Lower leg skin (tissue), 4 donors: ENCODE measurements at regions not wholly inside any gene's neighbourhood (a gene's known extent, or its start where the extent isn't known, plus 50 kb on each side); places are given as distances from the start of the nearest gene placed in this dataset.

Experiments used
- DNase-seq, 2 donors: peaks; one replicate each; pipeline ENCODE4 v3.0.0-alpha.2; 2019; ENCODE audit warnings: low spot score in 2 of 2
- H3K4me3 ChIP-seq: fragments of 200-600 bp; sonication (generic); 2 replicates; pipeline ENCODE4 v1.5.1; 2017; ENCODE audit warnings: mild to moderate bottlenecking, low read depth; ENCODE audit not compliant: poor library complexity, severe bottlenecking
- POLR2A ChIP-seq, 2 donors: fragments of 450-650 bp; IDR thresholded peaks; one replicate each; pipeline ENCODE4 v1.6.1; 2016 to 2017; ENCODE audit warnings: antibody characterized with exemption in 2 of 2, mild to moderate bottlenecking in 1 of 2, moderate library complexity in 1 of 2
- WGBS, 2 donors: methylation state at CpG; one replicate each; pipeline ENCODE4 v1.1.5; 2018; 5-methylcytosine and 5-hydroxymethylcytosine counted together
- intact Hi-C: fragments of 100-400 bp; cut with DNase I; formaldehyde crosslinking; loops from one replicate; pipeline ENCODE4 v1.15.0; 2023; ENCODE audit warnings: low total_unique reads
- TF ChIP-seq, protein P1 (sequence below), 3 donors: fragments of 450-650 bp; IDR thresholded peaks; one replicate each; pipeline ENCODE4 v1.5.1; 2016; ENCODE audit warnings: antibody characterized with exemption in 3 of 3, mild to moderate bottlenecking in 3 of 3, moderate library complexity in 2 of 3

DNA sequence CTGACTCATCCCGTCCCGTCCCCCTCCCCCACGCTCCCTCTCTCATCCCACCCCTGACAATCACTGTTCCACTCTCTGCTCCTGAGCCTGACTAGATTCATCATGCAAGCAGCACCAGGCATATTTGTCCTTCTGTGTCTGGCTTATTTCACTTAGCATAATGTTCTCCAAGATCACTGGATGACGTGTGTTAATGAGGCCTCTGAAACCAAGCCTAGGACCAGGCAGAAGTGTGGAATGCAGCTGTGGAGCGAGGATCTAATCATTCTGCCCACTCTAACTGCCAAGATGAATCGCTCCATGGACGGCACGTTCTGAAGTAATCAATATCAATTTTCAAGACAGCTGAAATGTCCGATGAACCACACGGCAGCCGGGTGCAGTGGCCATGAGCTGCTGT is 122.4 kb upstream of the ZNF236 start:
- intact Hi-C loops, result loop anchor here (10.0 kb wide), 1 partner anchor 955 kb away; no protein-coding TSS in a partner anchor
- no peak overlapping the region for H3K4me3 ChIP-seq
- 81 to 84% methylated on average over 11 of the region's 11 CpGs for WGBS, 2 donors
- TF ChIP-seq, protein P1, sequence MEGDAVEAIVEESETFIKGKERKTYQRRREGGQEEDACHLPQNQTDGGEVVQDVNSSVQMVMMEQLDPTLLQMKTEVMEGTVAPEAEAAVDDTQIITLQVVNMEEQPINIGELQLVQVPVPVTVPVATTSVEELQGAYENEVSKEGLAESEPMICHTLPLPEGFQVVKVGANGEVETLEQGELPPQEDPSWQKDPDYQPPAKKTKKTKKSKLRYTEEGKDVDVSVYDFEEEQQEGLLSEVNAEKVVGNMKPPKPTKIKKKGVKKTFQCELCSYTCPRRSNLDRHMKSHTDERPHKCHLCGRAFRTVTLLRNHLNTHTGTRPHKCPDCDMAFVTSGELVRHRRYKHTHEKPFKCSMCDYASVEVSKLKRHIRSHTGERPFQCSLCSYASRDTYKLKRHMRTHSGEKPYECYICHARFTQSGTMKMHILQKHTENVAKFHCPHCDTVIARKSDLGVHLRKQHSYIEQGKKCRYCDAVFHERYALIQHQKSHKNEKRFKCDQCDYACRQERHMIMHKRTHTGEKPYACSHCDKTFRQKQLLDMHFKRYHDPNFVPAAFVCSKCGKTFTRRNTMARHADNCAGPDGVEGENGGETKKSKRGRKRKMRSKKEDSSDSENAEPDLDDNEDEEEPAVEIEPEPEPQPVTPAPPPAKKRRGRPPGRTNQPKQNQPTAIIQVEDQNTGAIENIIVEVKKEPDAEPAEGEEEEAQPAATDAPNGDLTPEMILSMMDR (IDR thresholded peaks at IDR 0.05), result no peak
- no peak for TF ChIP-seq POLR2A (IDR thresholded peaks at IDR 0.05)
- no peak for DNase-seq

DNA sequence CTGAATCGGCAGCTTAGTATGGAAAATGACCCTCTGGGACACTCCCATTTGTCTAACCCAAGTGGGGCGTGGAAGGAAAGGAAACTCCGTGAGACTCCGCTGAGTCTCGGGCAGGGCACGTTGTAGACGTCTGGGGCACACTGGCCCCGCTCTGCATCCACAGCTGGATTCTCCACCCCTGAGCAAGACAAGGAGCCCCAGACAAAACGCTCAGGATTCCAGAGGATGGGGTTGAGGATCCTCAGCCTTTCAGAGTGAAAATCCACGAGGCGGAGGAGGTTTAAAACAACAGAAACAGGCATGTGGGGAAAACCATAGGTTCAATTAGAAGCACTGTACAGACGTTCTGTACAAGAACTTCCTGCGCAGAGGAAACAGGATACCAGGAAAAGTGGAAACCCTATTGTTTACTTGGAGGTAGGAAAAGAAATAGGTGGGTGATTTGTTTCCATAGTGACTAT is 124.9 kb upstream of the ZNF236 start:
- DNase-seq, result no peak
- 9 to 16% methylated on average over 13 of the region's 13 CpGs for WGBS, 2 donors
- intact Hi-C loops, result loop anchor here (10.0 kb wide), 1 partner anchor 953 kb away; no protein-coding TSS in a partner anchor
- no peak overlapping the region for H3K4me3 ChIP-seq
- TF ChIP-seq, protein P1 (IDR thresholded peaks at IDR 0.05), result no peak
- no peak for TF ChIP-seq POLR2A (IDR thresholded peaks at IDR 0.05)

DNA sequence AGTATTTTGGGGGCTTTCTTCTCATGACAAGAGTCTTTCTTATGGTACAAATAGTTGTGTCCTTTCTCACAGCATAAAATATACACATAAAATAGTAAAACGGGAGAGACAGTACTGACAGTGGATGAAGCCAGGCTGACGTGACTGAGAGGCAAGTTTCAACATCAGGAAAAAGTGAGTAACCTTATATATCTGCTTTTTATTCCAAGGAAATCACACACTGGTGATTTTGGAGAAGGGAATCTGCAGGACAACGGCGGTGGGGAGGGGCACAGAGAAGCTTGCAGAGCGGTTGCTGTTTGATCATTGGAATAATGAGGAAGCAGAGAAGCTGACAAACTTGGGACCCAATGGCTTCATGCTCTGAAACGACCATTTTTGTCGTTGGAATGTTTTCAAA is 130.6 kb upstream of the ZNF236 start:
- intact Hi-C loops, result loop anchor here (5.0 to 10.0 kb wide), 2 partner anchors 289 to 947 kb away; no protein-coding TSS in a partner anchor
- TF ChIP-seq, protein P1 (IDR thresholded peaks at IDR 0.05), result no peak
- no peak for TF ChIP-seq POLR2A (IDR thresholded peaks at IDR 0.05)
- no peak for DNase-seq
- 25 to 43% methylated on average over 7 of the region's 7 CpGs for WGBS, 2 donors
- H3K4me3 ChIP-seq, result no peak overlapping the region

DNA sequence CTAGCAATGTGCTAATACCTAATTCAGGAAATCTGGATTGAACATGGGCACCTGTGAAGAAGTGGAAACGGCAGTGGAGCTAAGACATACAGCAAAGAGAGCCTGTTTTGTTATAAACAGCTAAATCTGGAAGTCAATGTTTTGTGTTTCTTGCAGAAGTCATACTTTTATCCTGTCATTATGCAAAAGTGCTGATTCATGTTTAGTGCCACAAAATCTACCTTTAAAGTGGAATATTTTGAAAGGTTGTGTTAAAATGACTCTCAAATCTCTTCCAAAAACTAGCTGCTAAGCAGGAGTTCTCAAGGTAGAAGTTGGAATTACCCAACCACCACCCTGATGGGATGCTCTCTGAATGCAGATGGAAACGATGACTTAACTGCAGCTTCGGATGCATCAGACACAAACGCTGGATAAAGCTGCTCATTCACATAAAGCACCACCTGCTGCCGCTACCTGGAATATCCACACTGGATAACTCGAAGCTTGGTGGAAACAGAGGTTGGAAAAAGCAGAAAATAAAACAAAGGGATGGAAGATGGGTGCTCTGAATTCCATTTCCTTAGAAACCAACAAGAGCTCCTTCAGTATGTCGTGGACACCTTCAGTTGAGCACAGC is 132.6 kb upstream of the ZNF236 start:
- no peak for TF ChIP-seq POLR2A (IDR thresholded peaks at IDR 0.05)
- TF ChIP-seq, protein P1 (IDR thresholded peaks at IDR 0.05), result no peak
- WGBS, 2 donors, result 51 to 59% methylated on average over 7 of the region's 7 CpGs
- DNase-seq, result no peak
- H3K4me3 ChIP-seq, result no peak overlapping the region
- intact Hi-C loops, result loop anchor here (5.0 to 10.0 kb wide), 2 partner anchors 287 to 945 kb away; no protein-coding TSS in a partner anchor

DNA sequence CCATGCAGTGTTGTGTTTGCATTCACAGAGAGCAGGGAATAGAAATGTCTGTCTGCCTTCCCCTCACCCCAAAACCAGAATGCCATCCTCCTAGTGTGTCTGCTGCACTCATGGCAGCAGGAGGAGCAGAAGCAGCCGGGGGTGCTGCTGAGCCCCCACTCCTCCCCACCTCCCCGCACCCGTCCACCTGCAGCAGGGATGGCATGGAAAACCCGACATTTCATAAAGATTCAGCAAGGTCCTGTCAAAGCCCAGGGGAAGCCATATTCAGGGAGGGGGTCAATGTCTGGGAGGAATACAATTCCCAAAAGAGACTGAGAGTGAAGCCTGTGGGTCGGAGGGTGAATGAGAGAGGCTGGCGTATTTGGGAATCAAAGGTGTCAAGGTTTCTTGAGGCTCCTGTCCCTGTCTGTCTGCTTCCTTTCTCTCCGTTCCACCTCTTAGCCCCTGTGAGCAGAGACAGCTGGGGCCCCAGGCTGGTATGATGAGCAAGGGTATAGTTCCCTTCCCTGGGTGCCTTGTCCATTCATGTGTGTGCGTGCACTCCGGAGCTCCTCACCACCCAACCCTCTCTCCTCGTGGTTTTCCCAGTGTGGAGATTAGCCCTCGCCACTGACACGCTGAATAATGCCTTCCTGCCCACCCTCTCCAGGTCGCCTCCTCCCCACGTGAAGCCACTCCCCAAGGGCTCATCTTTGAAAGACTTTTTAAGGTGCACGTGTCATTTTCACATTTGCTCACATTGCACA is 133.5 kb upstream of the ZNF236 start:
- WGBS, 2 donors, result 37 to 51% methylated on average over 15 of the region's 15 CpGs
- intact Hi-C loops, result no loop called here
- TF ChIP-seq, protein P1 (IDR thresholded peaks at IDR 0.05), result no peak
- TF ChIP-seq POLR2A (IDR thresholded peaks at IDR 0.05), result no peak
- no peak overlapping the region for H3K4me3 ChIP-seq
- no peak for DNase-seq
